Endothelial cell of umbilical vein (primary cell): ENCODE measurements at regions not wholly inside any gene's neighbourhood (a gene's known extent, or its start where the extent isn't known, plus 50 kb on each side); places are given as distances from the start of the nearest gene placed in this dataset.

Source experiments
- BruUV-seq: library from RNA; stranded (reverse); fragments of 400-500 nt; replicated peaks from 2 replicates; lab custom pipeline; 2021; lab: Mats Ljungman, UMichigan
- CTCF ChIA-PET: fragments of 300-600, 350-600 bp; sonication (Branson Sonifier 250); formaldehyde crosslinking; loops from one replicate; lab custom pipeline; 2021; ENCODE audit warnings: antibody characterized with exemption, inconsistent platforms; lab: Charles Lee
- POLR2A ChIA-PET: fragments of 300-600, 350-600 bp; sonication (Branson Sonifier 250); formaldehyde crosslinking; loops from one replicate; lab custom pipeline; 2021; ENCODE audit warnings: antibody characterized with exemption, inconsistent platforms; lab: Charles Lee
- DNase-seq: peaks from one replicate; pipeline ENCODE4 v3.0.0-alpha.2; 2011; ENCODE audit warnings: low read depth, low spot score
- FAIRE-seq: peaks from 2 replicates; lab custom pipeline; 2011; peaks lifted over from hg19 to GRCh38; lab: Jason Lieb, UNC
- H2AFZ ChIP-seq: 2 replicates; pipeline ENCODE4 v1.6.0; 2012; ENCODE audit warnings: low read depth, low read length, control low read depth, inconsistent platforms
- H3K27ac ChIP-seq: 2 replicates; pipeline ENCODE4 v1.5.1; 2011; ENCODE audit warnings: low read depth, mild to moderate bottlenecking, control low read depth, low read length, moderate library complexity; ENCODE audit not compliant: insufficient read depth
- H3K27me3 ChIP-seq, 2 experiments: 2 replicates each; pipeline versions ENCODE4 v1.6.0 to v1.6.1; 2011; ENCODE audit warnings: low read length in 2 of 2, mixed read lengths in 1 of 2; ENCODE audit not compliant: control insufficient read depth in 2 of 2, insufficient read depth in 2 of 2
- H3K36me3 ChIP-seq, 2 experiments: 2 replicates in 1 of 2; 3 replicates in 1 of 2; pipeline ENCODE4 v1.5.1; 2011; ENCODE audit warnings: low read length in 2 of 2, mild to moderate bottlenecking in 1 of 2, moderate library complexity in 1 of 2; ENCODE audit not compliant: control insufficient read depth in 2 of 2, insufficient read depth in 2 of 2; ENCODE audit errors: extremely low read depth in 1 of 2
- H3K4me1 ChIP-seq: 3 replicates; pipeline ENCODE4 v1.5.1; 2011; ENCODE audit warnings: mild to moderate bottlenecking, low read length; ENCODE audit not compliant: control insufficient read depth, insufficient read depth; ENCODE audit errors: extremely low read depth
- H3K4me2 ChIP-seq: 2 replicates; pipeline ENCODE4 v1.6.1; 2011; ENCODE audit warnings: low read length, control low read depth, mixed read lengths; ENCODE audit not compliant: insufficient read depth
- H3K4me3 ChIP-seq, 3 experiments: fragments of 200-600 bp in 1 of 3; sonication (generic), shearing (Covaris generic) in 1 of 3; replicated peaks in 1 of 3; 2 replicates each; pipeline ENCODE4 v1.5.1; 2011 to 2016; ENCODE audit warnings: control low read depth in 3 of 3, low read length in 3 of 3, mild to moderate bottlenecking in 2 of 3, inconsistent platforms in 1 of 3, low read depth in 1 of 3, moderate library complexity in 1 of 3; ENCODE audit not compliant: insufficient read depth in 1 of 3
- H3K79me2 ChIP-seq: 2 replicates; pipeline ENCODE4 v1.6.0; 2012; ENCODE audit warnings: low read length, inconsistent platforms; ENCODE audit not compliant: control insufficient read depth, insufficient read depth
- H3K9ac ChIP-seq: replicated peaks from 2 replicates; pipeline ENCODE3; 2011; ENCODE audit warnings: low read length, control low read depth; ENCODE audit not compliant: insufficient read depth; ENCODE audit errors: extremely low read depth
- H3K9me1 ChIP-seq: replicated peaks from 3 replicates; pipeline ENCODE4 v1.6.0; 2011; ENCODE audit warnings: mild to moderate bottlenecking, low read length; ENCODE audit not compliant: control insufficient read depth, insufficient read depth; ENCODE audit errors: extremely low read depth
- H3K9me3 ChIP-seq: replicated peaks from 2 replicates; pipeline ENCODE4 v1.5.1; 2012; ENCODE audit warnings: low read length, inconsistent platforms; ENCODE audit not compliant: control insufficient read depth, insufficient read depth
- H4K20me1 ChIP-seq: replicated peaks from 2 replicates; pipeline ENCODE3; 2011; ENCODE audit warnings: mild to moderate bottlenecking, low read length; ENCODE audit not compliant: control insufficient read depth, insufficient read depth; ENCODE audit errors: extremely low read depth
- CTCF ChIP-seq, 2 donors: IDR thresholded peaks; 1 replicate in 1 of 2; 2 replicates in 1 of 2; pipeline ENCODE4 v1.5.1; 2011; ENCODE audit warnings: low read length in 2 of 2, mild to moderate bottlenecking in 2 of 2, moderate library complexity in 2 of 2, control low read depth in 1 of 2, inconsistent platforms in 1 of 2, low read depth in 1 of 2; ENCODE audit not compliant: insufficient read depth in 1 of 2; ENCODE audit errors: extremely low read depth in 1 of 2
- EZH2 ChIP-seq: IDR thresholded peaks from 2 replicates; pipeline ENCODE4 v1.6.1; 2012; ENCODE audit warnings: borderline replicate concordance, low read depth, mild to moderate bottlenecking, moderate library complexity, low read length, inconsistent platforms; ENCODE audit not compliant: severe bottlenecking
- FOS ChIP-seq: IDR thresholded peaks from 2 replicates; pipeline ENCODE4 v1.6.1; 2011; ENCODE audit warnings: mild to moderate bottlenecking, low read length, moderate library complexity, borderline replicate concordance; ENCODE audit not compliant: insufficient read depth
- GATA2 ChIP-seq: IDR thresholded peaks from 2 replicates; pipeline ENCODE4 v1.7.0; 2011; ENCODE audit warnings: low read depth, mild to moderate bottlenecking, moderate library complexity, mixed read lengths, low read length; ENCODE audit not compliant: insufficient read length, insufficient read depth
- JUN ChIP-seq: IDR thresholded peaks from 2 replicates; pipeline ENCODE4 v1.6.1; 2011; ENCODE audit warnings: borderline replicate concordance, low read depth; ENCODE audit not compliant: insufficient read length, insufficient read depth
- MYC ChIP-seq: IDR thresholded peaks from one replicate; pipeline ENCODE4 v1.6.1; 2011; ENCODE audit warnings: mild to moderate bottlenecking, low read depth, low read length
- POLR2A ChIP-seq: IDR thresholded peaks from 2 replicates; pipeline ENCODE4 v1.6.1; 2012; ENCODE audit warnings: low read depth, mild to moderate bottlenecking, control low read depth, low read length
- POLR2AphosphoS5 ChIP-seq: IDR thresholded peaks from 2 replicates; pipeline ENCODE4 v1.6.1; 2012; ENCODE audit warnings: low read depth, mild to moderate bottlenecking, control low read depth, low read length, moderate library complexity; ENCODE audit not compliant: insufficient read depth
- dilution Hi-C: fragments of 300-500 bp; cut with MboI; formaldehyde crosslinking; loops from one replicate; pipeline ENCODE4 v1.15.0; 2019; ENCODE audit warnings: low sequenced_read_pairs; ENCODE audit not compliant: extremely low pct_ligation_motif_present
- intact Hi-C: fragments of 100-400 bp; cut with micrococcal nuclease; formaldehyde crosslinking; loops from one replicate; pipeline ENCODE4 v1.10.0; 2022
- TF ChIP-seq, protein P1 (sequence below): IDR thresholded peaks from 2 replicates; pipeline ENCODE4 v1.6.1; 2011; ENCODE audit not compliant: insufficient read depth, insufficient read length

GRCh38 chrX:38968344-38969216, 167.3 kb downstream of the MID1IP1 start:
- H3K9me1 ChIP-seq = no peaks in the 10 kb centered on the region
- H3K79me2 ChIP-seq = no peaks in the 10 kb centered on the region
- no peak for TF ChIP-seq FOS
- no peak for TF ChIP-seq EZH2
- no peak for TF ChIP-seq GATA2
- TF ChIP-seq, protein P1, sequence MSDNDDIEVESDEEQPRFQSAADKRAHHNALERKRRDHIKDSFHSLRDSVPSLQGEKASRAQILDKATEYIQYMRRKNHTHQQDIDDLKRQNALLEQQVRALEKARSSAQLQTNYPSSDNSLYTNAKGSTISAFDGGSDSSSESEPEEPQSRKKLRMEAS = no peak
- no peak for TF ChIP-seq JUN
- no peak for TF ChIP-seq POLR2A
- no peak for TF ChIP-seq CTCF (IDR thresholded peaks at IDR 0.05; ENCODE audit: extremely low read depth in 1 of 2, insufficient read depth in 1 of 2, low read depth in 1 of 2, low read length in 2 of 2)
- TF ChIP-seq MYC = no peak
- TF ChIP-seq POLR2AphosphoS5 = no peak
- FAIRE-seq = no peak
- intact Hi-C loops = no loop called here
- ChIA-PET CTCF (no interaction called here), POLR2A (no interaction called here)
- no peaks in the 10 kb centered on the region for H3K9me3 ChIP-seq
- H3K4me3 ChIP-seq = no peak overlapping the region
- no peak overlapping the region for H3K4me2 ChIP-seq
- BruUV-seq = no TSS peak
- no peak overlapping the region for H2AFZ ChIP-seq
- DNase-seq = no peak
- H4K20me1 ChIP-seq = no peaks in the 10 kb centered on the region
- H3K27ac ChIP-seq = no peak overlapping the region
- H3K9ac ChIP-seq = no peak overlapping the region
- no peaks in the 10 kb centered on the region for H3K4me1 ChIP-seq
- H3K36me3 ChIP-seq = no peaks in the 10 kb centered on the region
- dilution Hi-C loops = no loop called here
- no peaks in the 10 kb centered on the region for H3K27me3 ChIP-seq
